ENCODE measurements at regions not wholly inside any gene's neighbourhood (a gene's known extent, or its start where the extent isn't known, plus 50 kb on each side); places are given as distances from the start of the nearest gene placed in this dataset.

GRCh38 chr3:62926494-62926893 is 51.3 kb upstream of the CADPS start:
- H3K4me3 Mint-ChIP-seq: no peak overlapping the region
- no peak overlapping the region for H3K4me3 ChIP-seq (ENCODE audit: low read length in 2 of 2)
- DNase-seq: no peak
- no peak overlapping the region for H3K27ac ChIP-seq (ENCODE audit: low read depth, low read length)
- H3K27ac Mint-ChIP-seq: no peak overlapping the region
- H3K4me1 ChIP-seq (ENCODE audit: insufficient read depth, low read length): no peaks in the 10 kb centered on the region
- no peaks in the 10 kb centered on the region for H3K36me3 ChIP-seq (ENCODE audit: insufficient read depth, low read length)
- peaks cover 0 to 1% of the 10 kb centered on the region in 2 donors for H3K27me3 Mint-ChIP-seq
- ChIA-PET POLR2A (ENCODE audit: partially characterized antibody) (no interaction called here), CTCF (ENCODE audit: partially characterized antibody) (no interaction called here)
- no peaks in the 10 kb centered on the region for H3K9me3 ChIP-seq (ENCODE audit: control insufficient read depth in 1 of 2, low read length in 2 of 2)
- no peaks in the 10 kb centered on the region for H3K27me3 ChIP-seq (ENCODE audit: insufficient read depth, low read length)
- peaks cover 0 to 8% (median 4%) of the 10 kb centered on the region in 8 donors for H3K9me3 Mint-ChIP-seq
- intact Hi-C loops (cut with micrococcal nuclease): no loop called here
- no peaks in the 10 kb centered on the region for H3K36me3 Mint-ChIP-seq
- H3K4me1 Mint-ChIP-seq: no peaks in the 10 kb centered on the region

GRCh38 chr3:62928256-62928655 is 53.0 kb upstream of the CADPS start:
- Mint-ChIP-seq H3K4me3 (no peak overlapping the region), H3K36me3 (no peaks in the 10 kb centered on the region), H3K27ac (no peak overlapping the region), H3K27me3 (peaks cover 0 to 1% of the 10 kb centered on the region in 2 donors), H3K9me3 (peaks cover 0 to 10% (median 3%) of the 10 kb centered on the region in 8 donors), H3K4me1 (no peaks in the 10 kb centered on the region)
- DNase-seq: no peak
- Histone ChIP-seq H3K9me3 (ENCODE audit: control insufficient read depth in 1 of 2, low read length in 2 of 2) (no peaks in the 10 kb centered on the region), H3K27ac (ENCODE audit: low read depth, low read length) (no peak overlapping the region), H3K36me3 (ENCODE audit: insufficient read depth, low read length) (no peaks in the 10 kb centered on the region), H3K27me3 (ENCODE audit: insufficient read depth, low read length) (no peaks in the 10 kb centered on the region), H3K4me3 (ENCODE audit: low read length in 2 of 2) (no peak overlapping the region), H3K4me1 (ENCODE audit: insufficient read depth, low read length) (no peaks in the 10 kb centered on the region)
- intact Hi-C loops (cut with micrococcal nuclease): no loop called here
- ChIA-PET CTCF (ENCODE audit: partially characterized antibody) (no interaction called here), POLR2A (ENCODE audit: partially characterized antibody) (no interaction called here)

GRCh38 chr3:62929771-62930170 is 54.6 kb upstream of the CADPS start:
- Histone ChIP-seq H3K27me3 (ENCODE audit: insufficient read depth, low read length) (no peaks in the 10 kb centered on the region), H3K36me3 (ENCODE audit: insufficient read depth, low read length) (no peaks in the 10 kb centered on the region), H3K9me3 (ENCODE audit: control insufficient read depth in 1 of 2, low read length in 2 of 2) (no peaks in the 10 kb centered on the region), H3K27ac (ENCODE audit: low read depth, low read length) (no peak overlapping the region), H3K4me3 (ENCODE audit: low read length in 2 of 2) (no peak overlapping the region), H3K4me1 (ENCODE audit: insufficient read depth, low read length) (no peaks in the 10 kb centered on the region)
- DNase-seq: no peak
- H3K27me3 Mint-ChIP-seq: peaks cover 0 to 1% of the 10 kb centered on the region in 2 donors
- CTCF ChIA-PET (ENCODE audit: partially characterized antibody): no interaction called here
- H3K4me1 Mint-ChIP-seq: no peaks in the 10 kb centered on the region
- no peak overlapping the region for H3K4me3 Mint-ChIP-seq
- intact Hi-C loops (cut with micrococcal nuclease): no loop called here
- no peaks in the 10 kb centered on the region for H3K36me3 Mint-ChIP-seq
- no peak overlapping the region for H3K27ac Mint-ChIP-seq
- POLR2A ChIA-PET (ENCODE audit: partially characterized antibody): no interaction called here
- H3K9me3 Mint-ChIP-seq: peaks cover 0 to 9% (median 3%) of the 10 kb centered on the region in 8 donors

DNA sequence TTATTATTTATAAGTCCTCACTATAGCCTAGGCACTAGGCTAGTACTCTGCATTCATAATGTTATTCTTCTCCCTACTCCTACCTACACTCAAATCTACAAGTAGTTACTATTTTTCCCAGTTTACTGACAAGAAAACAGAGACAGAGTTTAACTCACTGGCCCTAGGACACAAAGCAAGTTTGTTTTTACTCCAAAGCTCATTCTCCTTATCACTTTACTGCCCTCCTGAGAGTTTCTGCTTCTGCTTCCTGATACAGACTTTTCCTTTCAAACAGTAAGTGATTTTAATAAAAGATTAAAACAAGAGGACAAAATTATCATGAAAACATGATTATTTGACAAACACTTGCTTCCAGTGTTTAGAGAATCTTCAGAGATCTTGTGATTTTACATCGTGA is 60.6 kb upstream of the CADPS start:
- no peak overlapping the region for H3K4me3 ChIP-seq (ENCODE audit: low read length in 2 of 2)
- Mint-ChIP-seq H3K4me1 (no peaks in the 10 kb centered on the region), H3K4me3 (no peak overlapping the region), H3K9me3 (peaks cover 0 to 7% (median 4%) of the 10 kb centered on the region in 8 donors), H3K36me3 (no peaks in the 10 kb centered on the region), H3K27ac (no peak overlapping the region), H3K27me3 (no peaks in the 10 kb centered on the region)
- no peak overlapping the region for H3K27ac ChIP-seq (ENCODE audit: low read depth, low read length)
- no peaks in the 10 kb centered on the region for H3K9me3 ChIP-seq (ENCODE audit: control insufficient read depth in 1 of 2, low read length in 2 of 2)
- no peak for DNase-seq
- H3K27me3 ChIP-seq (ENCODE audit: insufficient read depth, low read length): no peaks in the 10 kb centered on the region
- no peaks in the 10 kb centered on the region for H3K4me1 ChIP-seq (ENCODE audit: insufficient read depth, low read length)
- CTCF ChIA-PET (ENCODE audit: partially characterized antibody): no interaction called here
- POLR2A ChIA-PET (ENCODE audit: partially characterized antibody): no interaction called here
- no peaks in the 10 kb centered on the region for H3K36me3 ChIP-seq (ENCODE audit: insufficient read depth, low read length)
- intact Hi-C loops (cut with micrococcal nuclease): no loop called here

DNA sequence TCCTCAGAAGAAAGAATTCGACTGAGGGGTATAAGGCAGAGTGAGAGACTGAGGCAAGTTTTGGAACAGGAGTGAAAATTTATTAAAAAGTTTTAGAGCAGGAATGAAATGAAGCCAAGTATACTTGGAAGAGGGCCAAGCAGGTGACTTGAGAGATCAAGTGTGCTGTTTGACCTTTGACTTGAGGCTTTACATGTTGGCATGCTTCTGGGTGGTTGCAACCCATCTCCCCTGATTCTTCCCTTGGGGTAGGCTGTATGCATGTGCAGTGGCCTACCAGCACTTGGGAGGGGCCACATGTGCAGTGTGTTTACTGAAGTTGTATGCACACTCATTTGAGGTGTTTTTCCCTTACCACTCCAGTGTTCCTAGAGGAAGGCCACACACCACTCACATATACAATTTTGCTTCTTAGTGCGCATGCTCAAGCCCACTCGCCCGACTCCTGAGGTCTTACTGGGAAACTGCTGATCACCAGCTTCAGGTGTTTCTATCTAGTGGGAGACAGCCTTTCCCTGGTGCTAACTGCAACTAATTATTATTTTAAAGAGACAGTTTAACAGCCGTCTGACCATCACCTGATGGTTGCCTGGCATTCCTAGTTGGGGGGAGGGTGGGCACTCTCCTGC is 61.5 kb upstream of the CADPS start:
- Mint-ChIP-seq H3K4me3 (no peak overlapping the region), H3K27me3 (no peaks in the 10 kb centered on the region), H3K27ac (no peak overlapping the region), H3K9me3 (peaks cover 0 to 7% (median 1%) of the 10 kb centered on the region in 8 donors), H3K4me1 (no peaks in the 10 kb centered on the region), H3K36me3 (no peaks in the 10 kb centered on the region)
- Histone ChIP-seq H3K4me1 (ENCODE audit: insufficient read depth, low read length) (no peaks in the 10 kb centered on the region), H3K4me3 (ENCODE audit: low read length in 2 of 2) (no peak overlapping the region), H3K9me3 (ENCODE audit: control insufficient read depth in 1 of 2, low read length in 2 of 2) (no peaks in the 10 kb centered on the region), H3K36me3 (ENCODE audit: insufficient read depth, low read length) (no peaks in the 10 kb centered on the region), H3K27ac (ENCODE audit: low read depth, low read length) (no peak overlapping the region), H3K27me3 (ENCODE audit: insufficient read depth, low read length) (no peaks in the 10 kb centered on the region)
- intact Hi-C loops (cut with micrococcal nuclease): no loop called here
- DNase-seq: no peak
- POLR2A ChIA-PET (ENCODE audit: partially characterized antibody): no interaction called here
- CTCF ChIA-PET (ENCODE audit: partially characterized antibody): no interaction called here

DNA sequence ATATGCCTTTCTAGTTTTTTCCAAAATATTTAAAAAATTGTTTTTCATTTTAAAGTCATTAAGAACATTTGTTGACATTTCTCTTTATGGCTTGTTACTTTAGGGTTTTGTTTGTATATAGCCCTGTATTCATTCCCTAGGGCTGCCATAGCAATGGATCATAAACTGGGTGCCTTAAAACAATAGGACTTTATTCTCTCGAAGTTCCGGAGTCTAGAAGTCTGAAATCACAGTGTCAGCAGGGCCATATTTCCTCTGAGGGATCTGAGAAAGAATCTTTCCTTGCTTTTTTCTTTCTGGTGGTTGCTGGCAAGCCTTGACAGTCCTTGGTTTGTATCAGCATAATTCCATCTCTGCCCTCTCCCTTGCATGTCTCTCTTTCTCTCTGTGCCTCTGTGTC is 63.4 kb upstream of the CADPS start:
- Mint-ChIP-seq H3K36me3 (no peaks in the 10 kb centered on the region), H3K27me3 (no peaks in the 10 kb centered on the region), H3K4me3 (no peak overlapping the region), H3K9me3 (peaks cover 0 to 7% (median 1%) of the 10 kb centered on the region in 8 donors), H3K27ac (no peak overlapping the region), H3K4me1 (no peaks in the 10 kb centered on the region)
- intact Hi-C loops (cut with micrococcal nuclease): no loop called here
- ChIA-PET POLR2A (ENCODE audit: partially characterized antibody) (no interaction called here), CTCF (ENCODE audit: partially characterized antibody) (no interaction called here)
- Histone ChIP-seq H3K9me3 (ENCODE audit: control insufficient read depth in 1 of 2, low read length in 2 of 2) (no peaks in the 10 kb centered on the region), H3K4me1 (ENCODE audit: insufficient read depth, low read length) (no peaks in the 10 kb centered on the region), H3K27ac (ENCODE audit: low read depth, low read length) (no peak overlapping the region), H3K4me3 (ENCODE audit: low read length in 2 of 2) (no peak overlapping the region), H3K36me3 (ENCODE audit: insufficient read depth, low read length) (no peaks in the 10 kb centered on the region), H3K27me3 (ENCODE audit: insufficient read depth, low read length) (no peaks in the 10 kb centered on the region)
- DNase-seq: no peak

DNA sequence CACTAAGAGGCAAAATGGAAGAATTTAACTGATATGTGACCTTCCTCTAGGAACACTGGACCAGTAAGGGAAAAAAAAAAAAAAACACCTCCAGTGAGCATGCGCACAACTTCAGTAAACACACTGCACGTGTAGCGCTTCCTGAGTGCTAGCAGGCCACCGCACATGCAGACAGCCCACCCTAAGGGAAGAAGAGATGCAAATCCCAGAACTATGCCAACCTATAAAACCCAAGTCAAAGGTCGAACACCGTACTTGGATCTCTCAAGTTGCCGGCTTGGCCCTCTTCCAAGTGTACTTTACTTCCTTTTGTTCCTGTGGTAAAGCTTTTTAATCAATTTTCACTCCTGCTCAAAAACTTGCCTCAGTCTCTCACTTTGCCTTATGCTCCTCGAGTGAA is 64.5 kb upstream of the CADPS start:
- peaks cover 0 to 7% (median 1%) of the 10 kb centered on the region in 8 donors for H3K9me3 Mint-ChIP-seq
- intact Hi-C loops (cut with micrococcal nuclease): no loop called here
- CTCF ChIA-PET (ENCODE audit: partially characterized antibody): no interaction called here
- Histone ChIP-seq H3K4me1 (ENCODE audit: insufficient read depth, low read length) (no peaks in the 10 kb centered on the region), H3K27ac (ENCODE audit: low read depth, low read length) (no peak overlapping the region), H3K27me3 (ENCODE audit: insufficient read depth, low read length) (no peaks in the 10 kb centered on the region), H3K4me3 (ENCODE audit: low read length in 2 of 2) (no peak overlapping the region), H3K9me3 (ENCODE audit: control insufficient read depth in 1 of 2, low read length in 2 of 2) (no peaks in the 10 kb centered on the region), H3K36me3 (ENCODE audit: insufficient read depth, low read length) (no peaks in the 10 kb centered on the region)
- no peak for DNase-seq
- no peaks in the 10 kb centered on the region for H3K27me3 Mint-ChIP-seq
- H3K27ac Mint-ChIP-seq: no peak overlapping the region
- POLR2A ChIA-PET (ENCODE audit: partially characterized antibody): no interaction called here
- H3K36me3 Mint-ChIP-seq: no peaks in the 10 kb centered on the region
- H3K4me3 Mint-ChIP-seq: no peak overlapping the region
- H3K4me1 Mint-ChIP-seq: no peaks in the 10 kb centered on the region
